DMS53 treated with DMSO at 0.1 percent for 48 hours (cell line): ENCODE measurements at regions not wholly inside any gene's neighbourhood (a gene's known extent, or its start where the extent isn't known, plus 50 kb on each side); places are given as distances from the start of the nearest gene placed in this dataset.

Source experiments
- DNase-seq: peaks from one replicate; lab custom pipeline; 2025; ENCODE audit not compliant: unreplicated experiment; lab: John Stamatoyannopoulos, UW

- DNase-seq: no peak
These were observed 911.7 kb upstream of the POU3F3 start for GRCh38 chr2:103942199-103942598.

GRCh38 chr2:103945083-103945482, 908.8 kb upstream of the POU3F3 start:
- DNase-seq: no peak

GRCh38 chr2:103959174-103960128, 894.5 kb upstream of the POU3F3 start:
- DNase-seq: peak; percentile 27

- no peak for DNase-seq
These were observed 893.8 kb upstream of the POU3F3 start for GRCh38 chr2:103960129-103960513.

- DNase-seq: no peak
These were observed 893.0 kb upstream of the POU3F3 start for GRCh38 chr2:103960951-103961350.

GRCh38 chr2:103961862-103962261, 892.1 kb upstream of the POU3F3 start:
- DNase-seq: no peak

GRCh38 chr2:103962670-103963069, 891.2 kb upstream of the POU3F3 start:
- no peak for DNase-seq

- peak; percentile 32 for DNase-seq
These were observed 890.7 kb upstream of the POU3F3 start for GRCh38 chr2:103963146-103963725.

DNA sequence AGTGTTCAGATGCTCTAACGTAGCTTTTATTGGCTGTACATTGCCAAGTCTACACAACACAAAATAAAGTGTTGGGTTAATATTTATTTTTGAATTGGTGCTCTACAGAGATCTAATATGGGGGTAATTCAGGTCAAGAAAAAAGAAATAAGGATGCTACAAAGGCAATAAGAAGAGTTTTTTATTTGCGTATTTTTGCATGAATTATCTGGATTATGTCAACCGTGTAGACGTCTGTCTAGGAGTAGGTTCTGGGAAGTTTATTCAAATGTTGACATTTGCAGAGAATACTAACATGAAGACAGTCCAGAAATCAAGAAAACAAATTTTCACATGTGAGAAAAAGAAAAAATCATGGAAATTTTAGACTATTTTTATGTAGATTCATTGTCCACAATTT, 876.7 kb upstream of the POU3F3 start:
- no peak for DNase-seq

- no peak for DNase-seq
These were observed 876.2 kb upstream of the POU3F3 start for GRCh38 chr2:103977668-103978067.

GRCh38 chr2:103980401-103980800, 873.5 kb upstream of the POU3F3 start:
- no peak for DNase-seq

DNA sequence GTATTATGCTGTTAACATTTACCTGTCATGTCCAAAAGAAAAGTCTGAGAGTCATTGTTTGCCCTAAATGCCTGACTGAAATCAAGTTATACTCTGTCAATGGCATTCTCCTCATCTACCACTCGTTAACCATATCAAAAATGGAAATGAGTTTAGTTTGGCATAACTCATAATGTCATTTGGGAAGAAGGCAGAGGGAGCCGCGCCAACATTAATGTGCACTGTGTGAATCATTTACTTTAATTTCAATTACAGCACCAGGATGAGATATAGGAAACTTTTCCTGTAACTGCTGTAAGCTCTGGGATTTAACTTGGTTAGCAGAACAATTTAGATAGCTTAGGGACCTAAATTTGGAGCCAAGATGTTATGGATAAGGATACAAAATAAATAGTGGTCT, 871.2 kb upstream of the POU3F3 start:
- no peak for DNase-seq

- DNase-seq: no peak
These were observed 867.9 kb upstream of the POU3F3 start for GRCh38 chr2:103986001-103986400.

DNA sequence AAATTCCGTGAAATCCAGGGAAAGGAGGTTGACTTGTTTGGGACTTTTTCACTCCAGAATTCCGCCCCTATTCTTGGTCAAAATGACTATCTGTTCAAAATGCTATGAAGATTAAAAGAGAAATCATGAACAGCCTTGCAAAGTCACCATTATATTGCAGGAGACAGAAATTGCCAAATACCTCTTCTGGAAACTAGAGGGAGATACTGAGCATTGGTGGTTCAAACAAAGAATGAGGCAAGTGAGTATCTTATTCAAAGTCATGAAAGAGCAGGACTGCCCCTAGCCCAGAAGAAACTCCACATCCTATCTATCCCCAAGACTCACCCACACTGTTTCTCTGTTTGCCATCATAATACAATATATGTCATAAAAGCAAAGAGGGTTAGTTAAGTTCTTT, 862.3 kb upstream of the POU3F3 start:
- peak; percentile 16 for DNase-seq

DNA sequence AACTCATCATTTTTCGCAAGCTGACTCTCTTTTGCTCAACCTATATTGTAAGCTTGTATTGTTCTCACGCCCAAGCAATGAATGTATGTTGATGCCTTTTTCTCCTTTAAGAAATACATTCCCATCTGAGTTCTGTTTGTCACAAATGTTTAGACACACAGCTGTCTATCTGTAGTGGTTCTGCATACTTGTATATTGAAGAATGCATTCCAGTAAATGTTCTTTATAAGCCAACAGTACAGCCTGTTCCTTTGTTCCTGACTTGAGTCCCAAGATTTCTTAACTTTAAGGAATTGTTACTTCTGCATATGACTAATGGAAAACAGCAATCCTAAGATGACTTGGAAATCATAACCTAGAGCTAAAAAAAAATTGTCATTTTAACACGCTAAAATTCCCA, 849.1 kb upstream of the POU3F3 start:
- DNase-seq: no peak

DNA sequence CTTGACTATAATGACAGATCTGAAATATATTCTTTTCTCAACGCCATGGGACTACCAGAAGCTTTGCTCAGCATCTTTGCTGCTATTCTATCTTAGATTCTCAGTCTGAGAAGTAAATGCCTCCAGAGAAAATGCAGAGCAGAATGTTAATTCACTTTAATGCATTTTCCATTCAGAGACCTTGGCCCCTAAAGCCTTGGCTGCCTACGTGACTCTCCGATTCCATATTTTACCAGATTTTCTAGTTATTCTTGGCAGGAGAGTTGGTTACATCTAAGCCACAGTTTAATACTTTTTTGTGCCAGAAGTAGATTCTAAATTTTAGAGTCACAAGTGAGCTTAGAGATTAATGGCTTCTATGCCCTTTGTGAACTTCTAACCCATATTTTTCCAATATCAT, 837.1 kb upstream of the POU3F3 start:
- DNase-seq: no peak

GRCh38 chr2:104023306-104023705, 830.6 kb upstream of the POU3F3 start:
- no peak for DNase-seq

DNA sequence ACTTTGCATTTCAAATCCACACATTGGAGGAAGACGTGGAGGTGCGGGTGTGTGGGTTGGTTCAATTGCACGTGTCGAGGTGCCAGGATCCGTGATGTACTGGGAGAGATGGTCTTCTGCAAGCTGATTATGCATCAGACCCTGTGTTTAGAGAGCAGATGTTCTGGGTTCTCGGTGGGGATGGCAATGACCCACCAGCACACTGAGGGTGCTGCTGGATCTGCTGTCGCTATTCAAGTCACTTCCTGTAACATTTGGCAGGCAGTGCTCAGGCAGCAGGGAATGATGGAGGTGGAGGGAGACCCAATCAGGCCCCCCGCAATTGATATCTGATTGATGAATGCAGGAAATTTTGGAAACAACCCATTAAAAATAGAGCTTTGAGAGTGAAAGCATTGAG, 830.1 kb upstream of the POU3F3 start:
- DNase-seq: no peak

GRCh38 chr2:104025295-104025694, 828.6 kb upstream of the POU3F3 start:
- DNase-seq: peak; percentile 13

DNA sequence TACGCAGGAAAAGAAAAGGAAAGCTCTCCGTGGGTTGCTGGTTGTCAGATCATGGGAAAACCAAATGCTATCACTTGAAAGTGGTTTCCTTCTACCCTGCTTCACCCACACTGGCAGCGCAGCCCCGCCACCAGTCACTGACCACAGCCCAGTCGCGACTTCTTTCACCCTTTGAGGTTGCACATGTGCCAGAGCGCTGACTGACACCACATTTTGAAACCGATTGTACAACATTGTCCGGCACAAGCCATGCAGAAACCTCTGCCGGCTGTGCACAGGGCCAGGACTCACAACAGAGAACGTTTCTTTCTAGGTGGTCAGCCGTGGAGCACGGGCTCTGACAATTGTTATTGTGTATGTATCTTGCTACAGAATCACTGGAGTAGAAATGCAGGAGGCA, 827.2 kb upstream of the POU3F3 start:
- DNase-seq: no peak

- no peak for DNase-seq
These were observed 826.6 kb upstream of the POU3F3 start for GRCh38 chr2:104027321-104027720.

DNA sequence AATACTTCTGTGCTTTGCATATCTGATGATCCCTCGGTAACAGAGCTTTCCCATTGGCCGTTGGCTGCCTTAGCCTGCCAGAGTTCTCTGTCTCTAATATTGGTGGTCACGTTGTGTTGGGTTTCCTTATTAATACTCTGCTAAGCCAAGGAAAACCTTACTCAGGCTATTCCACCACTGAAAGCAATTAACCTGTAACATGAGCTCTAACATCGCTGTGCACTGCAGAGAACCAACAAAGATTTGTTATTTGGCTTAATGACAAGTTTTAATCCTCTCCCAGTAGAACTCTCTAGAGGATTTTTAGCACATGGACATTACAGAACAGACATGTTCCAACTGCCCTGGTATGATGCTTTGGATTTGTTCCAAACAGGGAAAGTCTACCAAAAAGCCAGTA, 825.9 kb upstream of the POU3F3 start:
- no peak for DNase-seq

GRCh38 chr2:104033399-104033798, 820.5 kb upstream of the POU3F3 start:
- DNase-seq: peak; percentile 30
